ENCODE measurements at regions not wholly inside any gene's neighbourhood (a gene's known extent, or its start where the extent isn't known, plus 50 kb on each side); places are given as distances from the start of the nearest gene placed in this dataset.
"Not testable (repeated sequence)": the region's sequence is repeated elsewhere in the genome, so short reads cannot be mapped to it uniquely, and the experiment has no call there.

DNA sequence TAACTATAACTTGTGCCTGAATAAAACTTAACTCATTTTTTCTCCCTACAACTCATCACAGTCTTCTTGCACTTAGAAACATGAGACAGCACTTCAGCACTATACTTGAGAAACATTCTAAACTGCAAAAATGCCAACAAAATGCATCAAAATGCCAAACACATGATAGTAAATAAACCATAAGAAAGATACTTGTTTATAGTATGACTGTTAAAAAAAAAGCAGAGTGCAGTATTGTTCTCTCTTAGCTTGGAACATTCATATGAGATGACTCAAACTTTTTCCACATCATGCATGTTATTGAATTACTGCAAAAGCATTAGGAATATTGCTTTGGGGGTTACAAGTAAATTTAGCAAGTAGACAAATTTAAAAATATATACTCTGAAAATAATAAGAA, 135.7 kb upstream of the ANXA10 start:
- no peak for DNase-seq

DNA sequence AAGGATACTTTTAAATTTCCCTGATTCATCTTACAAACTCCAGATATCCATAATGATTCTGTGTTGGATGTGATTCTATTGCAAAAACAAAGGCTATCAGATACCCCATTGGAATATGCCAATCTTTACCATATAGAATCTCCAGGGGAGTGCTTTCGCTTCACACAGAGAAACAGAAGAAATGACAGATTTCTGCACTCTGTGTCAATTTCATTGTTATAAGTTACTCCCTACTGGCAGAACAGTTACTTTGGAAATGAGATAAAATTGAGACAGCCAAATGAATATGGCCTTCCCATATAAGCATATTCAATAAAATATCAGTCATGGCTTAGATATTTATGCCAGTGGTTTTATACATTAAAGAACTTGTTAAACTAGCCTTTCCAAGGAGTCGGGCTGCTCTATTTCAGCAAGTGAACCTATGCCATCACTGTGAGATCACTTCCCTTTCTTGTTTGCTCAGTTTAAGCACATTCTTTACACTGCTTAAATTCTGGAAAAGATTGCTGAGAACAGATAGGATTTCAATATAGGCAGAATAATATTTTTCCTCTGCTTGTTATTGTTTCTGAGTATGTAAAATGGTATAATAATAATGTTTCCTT, 127.5 kb upstream of the ANXA10 start:
- DNase-seq, result no peak

DNA sequence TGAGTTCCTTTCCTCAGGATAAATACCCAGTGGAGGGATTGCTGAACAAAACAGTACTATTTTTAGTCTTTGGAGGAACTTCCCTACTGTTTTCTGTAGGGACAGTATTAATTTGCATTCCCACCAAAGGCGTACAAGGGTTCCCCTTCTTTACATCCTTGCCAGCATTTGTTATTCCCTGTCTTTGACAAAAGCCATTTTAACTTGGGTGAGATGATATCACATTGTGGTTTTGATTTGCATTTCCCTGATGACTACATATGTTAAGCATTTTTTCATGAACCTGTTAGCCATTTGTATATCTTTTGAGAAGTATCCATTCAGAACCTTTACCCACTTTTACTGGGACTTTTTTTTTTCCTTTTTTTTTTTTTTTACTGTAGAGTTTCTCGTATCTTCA, 126.2 kb upstream of the ANXA10 start:
- DNase-seq, result no peak

DNA sequence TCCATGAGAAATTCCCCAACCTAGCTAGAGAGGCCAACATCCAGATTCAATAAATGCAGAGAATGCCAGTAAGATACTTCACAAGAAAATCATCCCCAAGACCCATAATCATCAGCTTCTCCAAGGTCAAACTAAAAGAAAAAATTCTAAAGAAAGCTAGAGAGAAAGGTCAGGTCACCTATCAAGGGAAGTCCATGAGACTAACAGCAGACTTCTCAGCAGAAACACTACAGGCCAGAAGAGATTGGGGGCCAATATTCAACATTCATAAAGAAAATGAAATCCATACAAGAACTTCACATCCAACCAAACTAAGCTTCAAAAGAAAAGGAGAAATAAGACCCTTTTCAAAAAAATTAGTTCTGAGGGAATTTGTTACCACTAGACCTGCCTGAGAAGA, 118.8 kb upstream of the ANXA10 start:
- DNase-seq, result no peak

DNA sequence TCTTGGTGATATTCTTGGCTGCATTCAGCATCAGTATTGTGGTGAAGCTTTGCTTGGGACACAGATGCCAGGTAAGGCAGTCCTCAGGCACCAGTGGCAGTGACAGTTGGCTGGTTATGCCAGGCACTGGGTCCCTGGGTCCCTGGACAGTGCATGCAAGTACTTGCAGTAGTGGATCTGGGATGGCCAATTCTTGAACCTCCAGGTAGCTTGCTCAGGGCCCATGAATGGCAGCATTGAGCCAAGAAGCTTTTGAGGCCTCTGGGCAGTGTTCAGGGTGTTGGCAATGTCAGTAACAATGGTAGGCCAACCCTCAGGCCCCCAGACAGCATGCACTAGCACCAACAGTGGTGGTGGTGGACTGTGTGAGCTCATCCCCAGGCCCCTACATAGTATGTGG, 106.8 kb upstream of the ANXA10 start:
- DNase-seq, result no peak

DNA sequence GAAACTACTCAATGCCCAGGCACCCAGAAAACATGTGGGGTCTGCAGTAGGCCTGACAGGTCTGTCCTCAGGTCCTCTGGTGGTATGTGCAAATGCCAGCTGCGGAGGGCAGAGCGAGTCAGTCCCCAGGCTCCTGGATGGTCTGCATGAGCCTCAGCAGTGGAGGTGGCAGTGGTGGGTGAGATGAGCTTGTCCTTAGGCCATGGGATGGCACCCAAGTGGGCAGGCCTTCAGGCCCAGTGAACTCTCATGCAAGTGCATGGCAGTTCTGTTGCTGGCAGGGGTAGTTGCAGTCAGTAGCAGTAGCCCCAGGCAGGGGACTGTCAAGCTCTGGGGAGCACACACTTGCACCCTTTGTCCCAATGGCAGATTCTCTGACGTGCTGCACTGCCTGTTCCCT, 106.3 kb upstream of the ANXA10 start:
- DNase-seq, result no peak

DNA sequence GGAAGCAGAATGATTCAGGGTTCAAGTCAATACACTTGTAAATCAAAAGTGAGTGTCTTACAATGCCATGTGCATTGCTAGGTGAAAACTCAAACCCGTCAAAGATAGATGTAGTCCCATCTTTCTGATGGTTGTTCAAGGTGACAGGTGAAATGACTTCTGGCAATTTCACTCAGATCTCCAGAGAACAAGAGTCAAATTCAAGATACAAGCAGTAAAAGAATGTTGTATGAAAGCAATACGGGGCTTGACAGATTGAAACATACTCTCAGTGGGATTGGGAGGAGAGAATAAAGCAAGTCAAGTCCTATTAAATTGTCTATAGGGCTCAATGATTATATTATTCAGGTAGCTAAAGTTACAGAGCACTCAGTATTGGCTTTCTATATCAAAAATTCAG, 105.1 kb upstream of the ANXA10 start:
- DNase-seq, result no peak

DNA sequence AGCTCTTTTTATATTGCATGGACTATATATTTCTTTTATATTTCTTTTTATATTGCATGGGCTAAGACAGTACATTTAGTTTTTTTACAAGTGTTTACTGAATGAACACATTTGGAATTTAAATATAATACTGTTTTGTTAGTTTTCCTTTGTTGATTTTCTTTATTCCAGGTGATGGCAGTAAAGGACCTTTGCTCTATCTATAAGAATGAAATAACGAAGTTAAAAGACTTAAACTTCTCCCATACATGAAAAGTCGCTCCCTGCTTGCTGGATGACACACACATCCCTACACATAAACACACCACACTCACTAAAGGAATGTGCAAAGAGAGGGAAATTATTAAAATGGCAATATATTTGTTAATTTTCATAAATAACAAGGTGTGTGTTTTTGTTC, 102.5 kb upstream of the ANXA10 start:
- no peak for DNase-seq

DNA sequence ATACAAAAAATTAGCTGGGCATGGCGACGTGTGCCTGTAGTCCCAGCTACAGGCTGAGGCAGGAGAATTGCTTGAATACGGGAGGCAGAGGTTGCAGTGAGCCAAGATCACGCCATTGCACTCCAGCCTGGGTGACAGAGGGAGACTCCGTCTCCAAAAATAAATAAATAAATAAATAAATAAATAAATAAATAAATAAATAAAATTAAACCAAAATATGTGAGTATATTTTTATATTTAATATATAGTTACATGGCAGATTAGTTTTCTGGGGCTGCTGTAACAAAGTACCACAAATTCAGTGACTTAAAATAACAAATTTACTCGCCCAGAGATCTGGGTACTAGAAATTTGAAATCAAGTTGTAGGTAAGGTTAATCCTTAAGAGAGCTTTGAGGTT, 84.2 kb upstream of the ANXA10 start:
- DNase-seq, result not testable (repeated sequence)

DNA sequence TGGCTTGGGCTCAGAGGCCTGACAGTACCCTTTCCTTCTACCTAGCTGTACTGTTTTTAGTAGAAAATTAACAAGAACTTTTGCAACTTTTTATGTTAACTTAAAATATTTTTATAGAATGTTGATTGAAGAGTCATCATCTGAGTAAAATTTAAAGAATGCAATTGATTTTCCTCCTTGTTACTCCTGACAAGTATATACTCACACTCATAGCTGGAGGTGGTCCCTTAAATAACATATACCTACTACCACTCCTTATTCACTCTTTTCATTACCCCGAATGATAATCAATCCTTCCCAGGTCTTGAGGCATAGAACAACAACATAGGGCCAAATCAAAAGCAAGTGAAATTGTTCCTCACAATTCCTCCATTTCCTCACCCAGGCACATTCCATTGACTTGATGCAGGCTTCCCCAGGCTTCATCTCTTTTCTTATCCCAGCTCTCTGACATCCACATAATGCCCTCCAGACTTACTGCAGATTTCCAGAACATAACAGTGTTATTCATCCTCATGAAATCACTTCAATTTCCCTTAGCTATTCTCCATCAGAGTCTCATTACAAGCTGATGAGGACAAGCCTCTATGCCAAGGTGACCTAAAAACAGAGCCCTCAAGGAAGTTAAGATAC, 73.2 kb upstream of the ANXA10 start:
- no peak for DNase-seq

DNA sequence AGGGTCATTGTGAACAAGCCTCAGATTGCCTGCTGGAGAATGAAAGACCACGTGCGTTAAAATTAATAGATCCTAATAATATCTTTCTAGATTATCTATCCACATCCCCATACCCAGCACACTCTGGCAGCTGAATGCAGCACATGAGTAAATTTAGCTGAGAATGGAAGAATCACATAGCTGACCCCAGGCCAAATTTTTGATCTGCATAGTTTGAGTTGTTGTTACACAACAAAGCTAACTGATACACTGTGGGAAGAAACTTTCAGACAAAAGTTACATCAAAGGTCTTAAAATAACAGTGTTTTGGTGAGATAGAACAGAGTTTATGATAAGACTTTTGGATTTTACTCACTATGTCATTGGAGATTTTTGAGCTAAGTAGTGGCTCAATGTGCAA, 72.4 kb upstream of the ANXA10 start:
- no peak for DNase-seq

DNA sequence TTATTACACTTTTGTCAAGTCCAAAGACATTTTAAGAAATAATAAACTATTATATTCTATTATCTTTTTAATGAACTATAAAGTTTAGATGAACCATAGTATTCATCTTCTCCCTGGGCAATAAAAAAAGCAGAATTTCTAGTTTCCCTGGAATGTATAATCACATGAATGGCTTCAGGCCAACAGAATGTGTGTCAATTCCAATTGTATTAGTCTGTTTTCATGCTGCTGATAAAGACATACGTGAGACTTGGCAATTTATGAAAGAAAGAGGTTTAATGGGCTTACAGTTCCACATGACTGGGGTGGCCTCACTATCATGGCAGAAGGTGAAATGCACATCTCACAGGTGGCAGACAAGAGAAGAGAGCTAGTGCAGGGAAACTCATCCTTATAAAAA, 70.7 kb upstream of the ANXA10 start:
- DNase-seq, result no peak

DNA sequence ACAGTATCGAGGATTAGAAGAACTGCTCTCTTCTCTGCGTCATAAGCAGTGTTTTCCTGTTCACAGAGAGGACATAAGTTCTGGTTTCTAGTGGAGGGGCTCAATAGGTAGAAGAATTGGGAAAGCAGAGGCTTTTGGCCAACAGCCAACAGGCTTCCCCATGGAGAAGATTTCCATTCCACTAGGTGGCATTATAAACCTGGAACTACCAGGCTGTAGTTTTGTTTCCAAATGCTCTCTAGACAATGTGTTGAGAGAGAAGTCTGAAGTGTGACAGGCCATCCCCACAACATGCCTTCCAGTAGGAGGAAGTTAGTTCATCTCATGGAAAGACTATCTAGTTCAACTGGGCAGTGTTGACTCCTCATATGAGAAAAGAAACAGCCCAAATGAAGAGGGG, 63.8 kb upstream of the ANXA10 start:
- DNase-seq, result no peak

DNA sequence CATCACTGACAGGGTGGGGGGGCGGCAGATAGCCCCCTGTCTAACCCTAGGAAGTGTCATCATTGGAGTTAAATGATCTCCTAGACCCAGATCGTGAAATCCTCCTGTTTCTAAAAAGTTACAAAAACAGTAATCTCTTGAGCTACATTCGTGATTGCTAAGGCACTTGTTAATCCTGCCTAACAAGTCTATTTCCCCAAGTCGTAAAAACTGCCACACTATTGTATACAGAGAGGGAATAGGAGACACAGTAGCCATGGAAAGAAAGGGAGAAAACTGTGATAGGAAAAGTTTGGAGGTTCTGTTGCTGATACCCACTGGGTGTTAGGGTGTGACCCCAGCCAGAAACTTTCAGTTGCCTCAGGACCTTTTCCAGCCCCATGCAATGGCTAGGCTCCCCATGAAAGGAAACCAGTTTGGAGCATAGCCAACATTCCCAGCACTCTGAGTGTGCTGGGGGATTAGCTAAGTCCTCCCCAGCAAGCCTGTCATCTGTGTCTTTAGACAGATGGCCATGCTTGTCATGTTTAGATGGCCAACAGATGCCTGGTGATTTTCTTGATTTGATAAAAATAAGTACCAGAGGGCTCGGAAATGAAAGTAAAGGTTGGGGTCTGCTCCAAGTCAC, 63.3 kb upstream of the ANXA10 start:
- no peak for DNase-seq

DNA sequence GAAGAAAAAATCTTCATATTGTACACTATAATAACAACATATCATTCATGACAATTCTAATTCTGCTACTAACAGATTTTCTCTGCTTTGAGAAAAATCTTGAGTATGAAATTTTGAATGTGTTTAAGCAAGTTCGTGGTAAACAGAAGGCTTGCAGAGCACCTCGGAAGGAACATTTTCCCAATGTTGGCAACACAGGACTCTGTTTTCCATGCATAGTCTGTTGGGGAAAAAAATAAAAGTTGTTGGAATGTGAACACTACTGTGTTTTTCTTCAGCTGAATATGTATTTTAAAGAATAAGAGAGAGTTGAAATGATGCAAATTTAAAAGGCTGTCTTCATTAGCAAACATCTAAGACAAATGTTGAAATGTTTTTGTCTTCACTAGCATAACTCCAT, 54.7 kb upstream of the ANXA10 start:
- no peak for DNase-seq

DNA sequence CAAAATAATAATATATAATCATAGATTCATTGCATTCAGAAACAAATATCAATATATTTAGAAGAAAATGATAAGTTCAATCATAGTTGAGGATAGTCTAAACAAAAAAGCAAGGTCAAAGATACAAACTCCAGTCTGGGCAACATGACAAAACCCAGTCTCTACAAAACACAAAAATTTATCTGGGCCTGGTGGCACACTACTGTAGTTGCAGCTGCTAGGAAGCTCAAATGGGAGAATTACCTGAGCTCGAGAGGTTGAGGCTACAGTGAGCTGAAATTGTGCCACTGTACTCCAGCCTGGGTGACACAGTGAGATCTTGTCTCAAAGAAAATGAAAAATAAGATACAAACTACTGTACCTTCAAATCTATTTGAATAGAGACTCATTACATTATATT, 52.7 kb upstream of the ANXA10 start:
- DNase-seq, result no peak
